Small intestine (tissue), 7 donors: ENCODE measurements at regions not wholly inside any gene's neighbourhood (a gene's known extent, or its start where the extent isn't known, plus 50 kb on each side); places are given as distances from the start of the nearest gene placed in this dataset.

Source experiments
- DNase-seq, 2 donors: peaks; one replicate each; pipeline versions ENCODE4 v3.0.0 to v3.0.0-alpha.2; 2013
- FAIRE-seq: peaks from 2 replicates; lab custom pipeline; 2012; peaks lifted over from hg19 to GRCh38; lab: Jason Lieb, UNC
- H3K27ac ChIP-seq, 3 donors: one replicate each; pipeline ENCODE4 v1.5.1; 2013; ENCODE audit warnings: low read length in 2 of 3, mild to moderate bottlenecking in 2 of 3, control low read depth in 1 of 3, inconsistent platforms in 1 of 3, low read depth in 1 of 3, moderate library complexity in 1 of 3
- H3K27me3 ChIP-seq, 3 donors: one replicate each; pipeline ENCODE4 v1.6.1; 2013; ENCODE audit warnings: low read length in 3 of 3, inconsistent platforms in 1 of 3; ENCODE audit not compliant: control insufficient read depth in 3 of 3, insufficient read depth in 3 of 3
- H3K36me3 ChIP-seq, 3 donors: one replicate each; pipeline ENCODE4 v1.6.1; 2013; ENCODE audit warnings: low read length in 3 of 3, inconsistent platforms in 1 of 3, low read depth in 1 of 3, mild to moderate bottlenecking in 1 of 3, moderate library complexity in 1 of 3; ENCODE audit not compliant: control insufficient read depth in 3 of 3, insufficient read depth in 2 of 3
- H3K4me1 ChIP-seq, 3 donors: one replicate each; pipeline ENCODE4 v1.6.1; 2013; ENCODE audit warnings: low read length in 2 of 3, inconsistent platforms in 1 of 3, low read depth in 1 of 3, mild to moderate bottlenecking in 1 of 3, moderate library complexity in 1 of 3; ENCODE audit not compliant: control insufficient read depth in 3 of 3, insufficient read depth in 2 of 3
- H3K4me3 ChIP-seq, 3 donors: one replicate each; pipeline ENCODE4 v1.5.1; 2013; ENCODE audit warnings: low read length in 3 of 3, control low read depth in 1 of 3, inconsistent platforms in 1 of 3, low read depth in 1 of 3, mild to moderate bottlenecking in 1 of 3, moderate library complexity in 1 of 3
- H3K9me3 ChIP-seq, 2 donors: one replicate each; pipeline ENCODE4 v1.6.1; 2013; ENCODE audit warnings: low read depth in 1 of 2, low read length in 1 of 2; ENCODE audit not compliant: control insufficient read depth in 2 of 2, insufficient read depth in 1 of 2
- WGBS, 3 donors: extraction: QIAGEN DNeasy Blood & Tissue Kit; methylation state at CpG; one replicate each; pipeline ENCODE4 v1.1.7; 2013; 5-methylcytosine and 5-hydroxymethylcytosine counted together
- donor health status: healthy with polysubstance abuse.
- donor health status: control.
- donor health status: control.
- donor health status: Bipolar disorder and iron deficiency.
- donor health status: healthy.

GRCh38 chr6:105774247-105774646 lies 311.9 kb upstream of the PRDM1 start:
- no peak overlapping the region for H3K27ac ChIP-seq
- 16 to 58% (median 50%) methylated on average over 1 of the region's 1 CpG for WGBS, 3 donors
- H3K9me3 ChIP-seq, result peaks cover 0 to 3% of the 10 kb centered on the region in 2 donors
- no peaks in the 10 kb centered on the region for H3K4me1 ChIP-seq
- DNase-seq, result no peak
- no peak overlapping the region for H3K4me3 ChIP-seq
- no peaks in the 10 kb centered on the region for H3K27me3 ChIP-seq
- FAIRE-seq, result no peak
- no peaks in the 10 kb centered on the region for H3K36me3 ChIP-seq

- Histone ChIP-seq H3K27ac (no peak overlapping the region), H3K36me3 (no peaks in the 10 kb centered on the region), H3K9me3 (peaks cover 0 to 3% of the 10 kb centered on the region in 2 donors), H3K4me1 (no peaks in the 10 kb centered on the region), H3K27me3 (no peaks in the 10 kb centered on the region), H3K4me3 (no peak overlapping the region)
- WGBS, 3 donors, result 82 to 94% (median 84%) methylated on average over 1 of the region's 1 CpG
- DNase-seq (no peak), FAIRE-seq (no peak)
Observed at GRCh38 chr6:105771313-105771970, 314.7 kb upstream of the PRDM1 start.

DNA sequence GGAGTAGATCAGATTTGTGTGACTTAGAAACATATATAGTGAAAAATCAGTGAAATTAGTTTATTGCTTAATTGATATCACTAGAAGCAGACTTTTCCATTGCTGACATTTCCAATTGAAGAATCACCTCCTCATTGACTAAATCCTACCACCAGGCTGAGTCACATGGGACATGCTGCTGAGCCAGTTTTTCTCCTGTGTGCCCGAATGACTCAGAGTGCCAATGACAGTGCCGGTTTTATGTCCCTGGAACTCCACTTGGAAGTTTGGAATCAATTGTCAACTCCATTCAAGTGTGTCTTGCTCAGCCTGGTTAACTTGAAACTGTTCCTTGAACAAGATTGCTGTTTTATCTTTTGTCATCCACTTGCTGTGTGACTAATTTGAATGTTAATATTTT lies 316.1 kb upstream of the PRDM1 start:
- no peak overlapping the region for H3K4me3 ChIP-seq
- FAIRE-seq, result no peak
- no peaks in the 10 kb centered on the region for H3K9me3 ChIP-seq
- H3K36me3 ChIP-seq, result no peaks in the 10 kb centered on the region
- no peak for DNase-seq
- no peaks in the 10 kb centered on the region for H3K4me1 ChIP-seq
- no peaks in the 10 kb centered on the region for H3K27me3 ChIP-seq
- WGBS, 3 donors, result 47 to 75% (median 59%) methylated on average over 2 of the region's 2 CpGs
- no peak overlapping the region for H3K27ac ChIP-seq

GRCh38 chr6:105769197-105769596 lies 316.9 kb upstream of the PRDM1 start:
- no peak for DNase-seq
- no peaks in the 10 kb centered on the region for H3K27me3 ChIP-seq
- no peaks in the 10 kb centered on the region for H3K4me1 ChIP-seq
- H3K9me3 ChIP-seq, result no peaks in the 10 kb centered on the region
- H3K4me3 ChIP-seq, result no peak overlapping the region
- FAIRE-seq, result no peak
- H3K36me3 ChIP-seq, result no peaks in the 10 kb centered on the region
- WGBS, 3 donors, result 92 to 100% (median 97%) methylated on average over 1 of the region's 1 CpG
- no peak overlapping the region for H3K27ac ChIP-seq

- Histone ChIP-seq H3K36me3 (no peaks in the 10 kb centered on the region), H3K27ac (no peak overlapping the region), H3K9me3 (no peaks in the 10 kb centered on the region), H3K27me3 (no peaks in the 10 kb centered on the region), H3K4me3 (no peak overlapping the region), H3K4me1 (no peaks in the 10 kb centered on the region)
- FAIRE-seq (no peak), DNase-seq (no peak)
- WGBS, 3 donors, result 61 to 84% (median 66%) methylated on average over 3 of the region's 3 CpGs
Observed at GRCh38 chr6:105767541-105767940, 318.6 kb upstream of the PRDM1 start.

DNA sequence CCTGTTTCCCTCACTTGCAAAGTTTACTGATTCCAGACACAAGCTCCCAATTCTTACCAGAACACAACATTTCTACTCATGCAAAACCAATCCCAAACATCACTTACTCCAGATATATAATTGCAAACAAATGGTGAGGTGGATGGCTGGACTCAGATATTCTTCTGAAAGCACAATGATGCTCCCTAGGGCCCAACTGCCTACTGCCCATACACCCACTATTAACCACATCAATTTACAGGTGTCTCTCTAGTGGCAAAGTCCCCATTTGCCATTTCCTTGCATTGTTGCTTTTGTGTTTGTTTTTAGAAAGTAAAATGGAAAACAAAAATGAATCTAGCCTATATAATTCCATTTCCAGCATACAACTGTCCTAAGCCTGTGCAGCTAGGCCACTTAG lies 320.9 kb upstream of the PRDM1 start:
- Histone ChIP-seq H3K9me3 (no peaks in the 10 kb centered on the region), H3K36me3 (no peaks in the 10 kb centered on the region), H3K4me1 (peaks cover 0 to 5% (median under 1%) of the 10 kb centered on the region in 3 donors), H3K4me3 (no peak overlapping the region), H3K27me3 (no peaks in the 10 kb centered on the region), H3K27ac (no peak overlapping the region)
- no peak for FAIRE-seq
- no peak for DNase-seq

DNA sequence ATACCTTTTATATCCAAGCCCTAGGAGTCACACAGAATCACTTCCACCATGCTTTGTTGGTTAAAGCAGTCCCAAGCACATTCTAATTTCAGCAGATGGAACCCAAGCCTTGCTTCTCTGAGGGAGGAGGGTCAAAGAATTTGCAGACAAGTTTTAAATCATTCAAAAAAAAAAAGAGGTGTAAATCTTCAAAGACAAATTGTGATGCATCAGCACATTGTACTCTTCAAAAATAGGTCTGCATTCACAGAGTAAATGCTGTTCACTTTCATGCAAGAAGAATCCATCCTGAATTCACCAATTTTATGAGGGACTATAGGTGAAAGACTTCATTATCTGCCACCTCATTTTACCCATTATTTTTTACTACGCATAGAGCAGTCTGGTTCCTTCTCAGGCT lies 321.8 kb upstream of the PRDM1 start:
- H3K27ac ChIP-seq, result no peak overlapping the region
- H3K36me3 ChIP-seq, result no peaks in the 10 kb centered on the region
- no peak for FAIRE-seq
- 98 to 100% (median 100%) methylated on average over 1 of the region's 1 CpG for WGBS, 3 donors
- H3K27me3 ChIP-seq, result no peaks in the 10 kb centered on the region
- no peak for DNase-seq
- H3K4me1 ChIP-seq, result peaks cover 0 to 7% (median 3%) of the 10 kb centered on the region in 3 donors
- H3K4me3 ChIP-seq, result no peak overlapping the region
- no peaks in the 10 kb centered on the region for H3K9me3 ChIP-seq

- Histone ChIP-seq H3K27ac (no peak overlapping the region), H3K27me3 (no peaks in the 10 kb centered on the region), H3K9me3 (no peaks in the 10 kb centered on the region), H3K36me3 (no peaks in the 10 kb centered on the region), H3K4me1 (peaks cover 0 to 7% (median 3%) of the 10 kb centered on the region in 3 donors), H3K4me3 (no peak overlapping the region)
- DNase-seq, result no peak
- FAIRE-seq, result no peak
- WGBS, 3 donors, result 78 to 91% (median 79%) methylated on average over 2 of the region's 2 CpGs
Observed at GRCh38 chr6:105763866-105764265, 322.3 kb upstream of the PRDM1 start.

DNA sequence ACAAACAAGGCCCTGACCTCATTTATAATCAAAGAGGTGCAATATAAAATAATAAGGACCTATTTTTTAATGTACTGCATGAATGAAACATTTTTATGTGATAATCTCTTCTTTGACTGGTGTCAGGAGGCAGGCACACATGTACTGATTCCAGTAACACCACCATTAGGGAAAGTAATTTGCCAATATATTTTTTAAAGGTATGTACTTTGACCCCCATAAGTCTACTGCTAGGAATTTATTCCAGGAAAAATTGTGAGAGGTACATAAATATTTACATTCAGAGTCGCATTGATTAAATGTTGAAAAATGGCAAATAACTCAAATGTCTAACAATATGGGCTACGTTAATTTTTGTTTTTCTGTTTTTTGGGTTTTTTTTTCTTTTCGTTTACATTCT lies 325.4 kb upstream of the PRDM1 start:
- Histone ChIP-seq H3K27ac (no peak overlapping the region), H3K9me3 (no peaks in the 10 kb centered on the region), H3K4me1 (peaks cover 0 to 7% (median 3%) of the 10 kb centered on the region in 3 donors), H3K27me3 (no peaks in the 10 kb centered on the region), H3K4me3 (no peak overlapping the region), H3K36me3 (no peaks in the 10 kb centered on the region)
- DNase-seq (peak in 1 of 2 donors; percentile 24), FAIRE-seq (no peak)
- 27 to 71% (median 36%) methylated on average over 3 of the region's 3 CpGs for WGBS, 3 donors
